ENCODE measurements at regions not wholly inside any gene's neighbourhood (a gene's known extent, or its start where the extent isn't known, plus 50 kb on each side); places are given as distances from the start of the nearest gene placed in this dataset.

DNA sequence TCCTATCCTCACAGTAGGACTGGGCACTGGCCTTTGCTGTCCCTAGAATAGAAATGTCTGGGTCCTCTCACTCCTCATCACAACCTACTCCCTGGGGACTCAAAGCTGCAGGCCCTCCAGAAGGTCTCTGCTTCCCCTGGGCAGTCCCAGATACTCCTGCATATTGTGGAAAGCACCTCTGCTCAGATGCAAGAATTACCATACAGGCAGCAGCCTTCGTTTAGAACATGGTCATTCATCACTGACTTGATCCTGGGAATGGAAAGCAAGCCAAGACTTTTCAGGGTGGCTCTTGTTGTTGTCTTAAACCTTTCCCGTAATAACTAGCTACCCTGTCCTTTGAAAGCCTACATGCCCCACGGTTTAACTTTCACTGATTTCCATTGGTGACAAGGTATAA lies 53.1 kb upstream of the NPAS2 start:
- peak overlapping the region; percentile 39 for H3K4me2 ChIP-seq (ENCODE audit: low read length)

DNA sequence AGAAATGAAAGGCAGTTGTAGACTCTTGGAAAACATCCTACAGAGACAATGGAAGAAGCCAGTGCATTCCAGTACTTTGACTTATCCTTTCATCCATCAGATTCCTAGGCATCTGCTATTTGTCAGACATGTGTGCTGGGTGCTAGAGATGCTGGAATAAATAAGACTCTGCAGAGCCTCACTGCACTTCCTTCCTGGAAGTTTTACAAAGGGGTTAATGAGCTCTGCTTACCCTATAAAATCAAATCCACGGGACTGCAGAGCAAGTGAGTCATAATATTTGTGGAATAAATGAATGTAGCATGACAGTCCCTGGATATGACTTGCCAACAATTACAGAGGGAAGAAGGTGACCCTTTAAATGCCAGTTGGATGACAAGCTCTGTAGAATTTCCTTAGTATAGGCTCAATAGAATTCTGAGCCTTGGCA lies 52.7 kb upstream of the NPAS2 start:
- Mint-ChIP-seq H3K27me3 (ENCODE audit: low read depth, unreplicated experiment) (no peaks in the 10 kb centered on the region), H3K9me3 (ENCODE audit: unreplicated experiment) (peaks cover under 1% of the 10 kb centered on the region), H3K4me3 (ENCODE audit: unreplicated experiment) (no peak overlapping the region), H3K4me1 (ENCODE audit: low read depth, unreplicated experiment) (peaks cover 2% of the 10 kb centered on the region), H3K27ac (ENCODE audit: unreplicated experiment) (no peak overlapping the region), H3K36me3 (ENCODE audit: low read depth, unreplicated experiment) (no peaks in the 10 kb centered on the region)
- Histone ChIP-seq H3K9me3 (ENCODE audit: insufficient read depth, low read depth, low read length) (no peaks in the 10 kb centered on the region), H3K4me1 (ENCODE audit: insufficient read depth, low read length) (peaks cover 22% of the 10 kb centered on the region), H3K36me3 (ENCODE audit: insufficient read depth, low read length) (no peaks in the 10 kb centered on the region), H3K27me3 (ENCODE audit: insufficient read depth, low read length) (no peaks in the 10 kb centered on the region), H4K20me1 (ENCODE audit: insufficient read depth, low read length) (no peaks in the 10 kb centered on the region), H3K9ac (ENCODE audit: low read length) (no peak overlapping the region), H2AFZ (ENCODE audit: low read depth, low read length) (no peak overlapping the region), H3K4me3 (ENCODE audit: insufficient read depth, low read depth, low read length) (no peak overlapping the region), H3K79me2 (ENCODE audit: insufficient read depth, low read length) (no peaks in the 10 kb centered on the region), H3K27ac (ENCODE audit: low read depth, low read length) (peak overlapping the region; percentile 45), H3K4me2 (ENCODE audit: low read length) (peak overlapping the region; percentile 39)
- DNase-seq (ENCODE audit: low read depth), result peak; percentile 79
- FAIRE-seq, result no peak
- no peak for TF ChIP-seq EZH2 (IDR thresholded peaks at IDR 0.05; ENCODE audit: insufficient read depth, low read length)
- TF ChIP-seq CTCF (IDR thresholded peaks at IDR 0.05; ENCODE audit: insufficient read depth, low read depth, low read length), result no peak

More for the DNA sequence above, 53.1 kb upstream of the NPAS2 start:
- H3K4me1 ChIP-seq (ENCODE audit: insufficient read depth, low read length), result peaks cover 22% of the 10 kb centered on the region
- DNase-seq (ENCODE audit: low read depth) (no peak), FAIRE-seq (no peak)
- H3K4me1 Mint-ChIP-seq (ENCODE audit: low read depth, unreplicated experiment), result peaks cover 2% of the 10 kb centered on the region
- H3K36me3 Mint-ChIP-seq (ENCODE audit: low read depth, unreplicated experiment), result no peaks in the 10 kb centered on the region
- peaks cover 2% of the 10 kb centered on the region for H3K27me3 Mint-ChIP-seq (ENCODE audit: low read depth, unreplicated experiment)
- no peak for TF ChIP-seq EZH2 (IDR thresholded peaks at IDR 0.05; ENCODE audit: insufficient read depth, low read length)
- no peak for TF ChIP-seq CTCF (IDR thresholded peaks at IDR 0.05; ENCODE audit: insufficient read depth, low read depth, low read length)
- H3K4me3 ChIP-seq (ENCODE audit: insufficient read depth, low read depth, low read length), result no peak overlapping the region
- no peaks in the 10 kb centered on the region for H3K9me3 Mint-ChIP-seq (ENCODE audit: unreplicated experiment)
- no peak overlapping the region for H2AFZ ChIP-seq (ENCODE audit: low read depth, low read length)
- peak overlapping the region; percentile 45 for H3K27ac ChIP-seq (ENCODE audit: low read depth, low read length)
- no peaks in the 10 kb centered on the region for H3K27me3 ChIP-seq (ENCODE audit: insufficient read depth, low read length)
- no peaks in the 10 kb centered on the region for H3K79me2 ChIP-seq (ENCODE audit: insufficient read depth, low read length)
- H3K36me3 ChIP-seq (ENCODE audit: insufficient read depth, low read length), result no peaks in the 10 kb centered on the region
- H3K27ac Mint-ChIP-seq (ENCODE audit: unreplicated experiment), result no peak overlapping the region
- H3K9me3 ChIP-seq (ENCODE audit: insufficient read depth, low read depth, low read length), result no peaks in the 10 kb centered on the region
- H3K9ac ChIP-seq (ENCODE audit: low read length), result no peak overlapping the region
- no peaks in the 10 kb centered on the region for H4K20me1 ChIP-seq (ENCODE audit: insufficient read depth, low read length)
- H3K4me3 Mint-ChIP-seq (ENCODE audit: unreplicated experiment), result no peak overlapping the region
